GM19395 (cell line): ENCODE measurements at regions not wholly inside any gene's neighbourhood (a gene's known extent, or its start where the extent isn't known, plus 50 kb on each side); places are given as distances from the start of the nearest gene placed in this dataset.
"Not testable (repeated sequence)": the region's sequence is repeated elsewhere in the genome, so short reads cannot be mapped to it uniquely, and the experiment has no call there.

Experiments used
- ATAC-seq: cut with Tn5 transposase; IDR thresholded peaks from one replicate; pipeline ENCODE4 v1.9.1; 2021; ENCODE audit warnings: mild to moderate bottlenecking, moderate library complexity; ENCODE audit not compliant: unreplicated experiment

DNA sequence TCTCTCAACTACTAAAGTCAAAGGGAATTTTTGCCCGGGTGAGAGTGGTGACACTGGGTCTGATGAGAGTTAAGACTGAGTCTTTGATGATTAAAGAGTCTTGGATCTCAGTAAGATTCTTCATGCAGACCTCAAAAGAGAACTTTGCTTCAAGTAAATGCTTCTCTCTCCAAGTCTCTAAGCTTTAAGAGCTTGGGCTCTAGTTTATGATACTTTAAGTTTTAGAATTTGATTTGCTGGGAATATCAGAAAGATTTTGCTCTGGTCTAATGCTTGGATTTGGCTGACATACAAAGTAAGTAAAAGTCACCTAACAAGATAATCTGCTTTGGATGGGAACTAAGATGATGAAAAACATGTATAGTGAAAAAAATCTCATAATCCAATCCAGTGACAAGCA, 566.3 kb downstream of the MAT2B start:
- no peak for ATAC-seq

DNA sequence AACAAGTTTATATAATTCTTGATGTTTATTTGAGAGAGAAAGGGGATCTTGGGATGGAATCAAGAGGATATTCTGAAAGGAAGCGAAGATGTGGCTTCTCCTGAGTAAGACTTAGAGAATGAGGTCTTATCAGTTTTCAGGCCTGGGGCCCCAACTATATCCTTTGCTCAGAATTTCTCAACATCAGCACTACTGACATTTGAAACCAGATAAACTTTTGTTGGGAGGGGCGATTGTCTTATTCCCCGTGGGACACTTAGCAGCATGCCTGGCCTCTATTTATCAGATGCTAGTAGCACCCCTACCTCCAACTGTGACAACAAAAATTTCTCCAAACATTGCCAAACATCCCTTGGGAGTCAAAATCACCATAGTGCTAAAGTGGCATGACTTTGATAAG, 567.7 kb downstream of the MAT2B start:
- ATAC-seq: no peak

DNA sequence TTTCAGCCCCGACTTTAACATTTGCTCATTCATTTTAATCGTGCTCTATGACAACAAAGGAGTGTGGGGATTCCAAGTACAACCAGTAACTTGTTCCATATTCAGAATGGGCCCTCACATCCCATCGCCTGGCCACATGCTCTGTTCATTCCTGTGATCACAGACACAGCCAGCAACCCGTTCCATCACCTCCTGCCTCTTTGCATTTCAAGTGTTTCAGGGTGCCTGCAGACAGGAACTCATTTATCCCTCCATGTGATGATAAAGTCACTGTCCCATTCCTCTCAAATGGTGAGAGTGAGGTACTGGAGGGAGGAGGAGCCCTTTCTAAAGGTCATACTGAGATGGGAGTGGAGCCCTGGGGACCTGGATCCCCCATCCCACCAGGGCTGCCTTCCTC, 571.1 kb downstream of the MAT2B start:
- ATAC-seq: no peak

DNA sequence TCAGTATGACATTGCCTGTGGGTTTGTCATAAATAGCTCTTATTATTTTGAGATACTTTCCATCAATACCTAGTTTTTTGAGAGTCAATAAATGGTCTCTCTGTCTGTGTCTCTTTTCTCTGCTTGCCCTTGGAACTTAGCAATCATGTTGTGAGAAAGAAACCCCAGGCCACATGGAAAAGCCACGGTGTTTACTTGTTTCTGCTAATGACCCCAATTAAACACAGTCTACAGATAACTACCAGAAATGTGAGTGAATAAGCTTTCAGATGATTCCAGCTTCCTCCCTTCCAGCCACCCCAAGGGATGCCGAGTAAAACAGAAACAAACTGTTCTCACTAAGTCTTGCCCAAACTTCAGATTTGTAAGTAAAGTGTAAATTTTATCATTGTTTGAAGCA, 584.9 kb downstream of the MAT2B start:
- no peak for ATAC-seq

DNA sequence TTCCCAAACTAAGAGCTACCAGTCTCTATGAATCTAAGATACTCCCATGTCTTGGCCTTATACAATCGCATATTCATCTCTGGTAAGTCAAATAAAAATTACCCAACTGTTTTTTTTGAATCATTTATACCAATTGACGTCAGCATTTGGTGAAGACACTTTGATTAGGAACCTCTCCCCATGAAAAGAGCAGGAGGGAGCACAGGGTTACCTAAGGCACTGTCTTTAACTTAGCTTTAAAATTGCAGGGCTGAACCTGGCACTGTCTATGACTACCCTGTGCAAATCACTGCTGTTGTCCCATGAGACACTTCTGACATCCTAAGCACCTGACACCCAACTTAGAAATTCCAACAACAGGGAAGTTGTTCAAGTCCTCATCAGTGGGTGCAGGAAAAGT, 586.4 kb downstream of the MAT2B start:
- no peak for ATAC-seq

DNA sequence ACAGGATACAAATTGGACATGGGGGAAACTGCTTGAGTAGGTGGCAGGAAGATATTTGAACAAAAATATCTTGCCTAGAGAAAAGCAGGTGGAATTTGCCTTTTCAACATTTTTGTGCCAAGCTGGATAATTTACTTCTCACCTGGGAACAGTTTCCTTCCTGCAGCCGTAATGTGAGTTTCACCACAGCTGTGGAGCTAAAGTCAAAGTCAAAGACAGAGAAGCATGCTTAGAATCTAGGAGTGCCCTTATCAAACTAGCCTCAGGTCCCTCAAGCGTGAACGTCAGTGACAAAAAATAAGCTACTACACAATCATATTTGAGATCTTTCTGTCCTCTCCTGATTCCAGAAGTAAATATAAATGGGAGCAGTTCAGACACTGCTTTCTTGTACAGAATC, 588.9 kb downstream of the MAT2B start:
- no peak for ATAC-seq

DNA sequence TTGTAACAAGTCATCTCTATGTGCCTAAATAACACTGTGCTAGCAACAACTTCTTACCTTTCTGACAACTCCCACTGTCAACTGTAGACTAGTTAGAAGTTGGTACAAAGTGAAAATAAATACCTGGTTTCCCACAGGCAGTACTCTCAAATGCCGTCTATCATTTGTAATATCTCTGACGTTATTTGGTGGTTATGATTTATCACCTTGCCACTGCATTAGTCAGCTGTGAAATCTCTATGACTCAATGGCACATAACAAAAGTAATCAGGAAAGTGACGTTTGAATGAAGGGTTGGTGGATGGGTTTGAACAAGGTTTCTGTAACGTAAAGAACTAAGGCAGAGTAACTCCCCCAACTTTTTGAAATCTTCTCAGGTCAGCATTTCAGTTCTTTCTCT, 592.3 kb downstream of the MAT2B start:
- no peak for ATAC-seq

DNA sequence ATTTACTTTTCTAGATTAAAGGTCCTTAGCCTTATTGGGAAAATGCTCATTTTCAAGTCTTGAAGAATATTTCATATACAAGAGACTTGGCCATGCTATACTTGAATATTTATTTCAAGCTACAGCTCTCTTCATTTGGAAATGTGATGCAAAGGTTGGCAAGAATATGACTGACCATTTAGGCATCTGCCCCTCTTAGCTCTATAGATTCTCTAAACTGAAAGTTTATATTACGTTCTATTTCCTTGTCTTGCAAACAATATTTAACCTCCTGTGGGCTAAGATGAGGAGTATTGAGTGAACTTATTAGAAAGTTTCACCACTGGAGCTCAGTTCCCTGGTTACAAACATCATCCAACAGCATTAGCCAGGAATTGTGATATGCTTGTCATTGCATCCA, 593.1 kb downstream of the MAT2B start:
- ATAC-seq: no peak

DNA sequence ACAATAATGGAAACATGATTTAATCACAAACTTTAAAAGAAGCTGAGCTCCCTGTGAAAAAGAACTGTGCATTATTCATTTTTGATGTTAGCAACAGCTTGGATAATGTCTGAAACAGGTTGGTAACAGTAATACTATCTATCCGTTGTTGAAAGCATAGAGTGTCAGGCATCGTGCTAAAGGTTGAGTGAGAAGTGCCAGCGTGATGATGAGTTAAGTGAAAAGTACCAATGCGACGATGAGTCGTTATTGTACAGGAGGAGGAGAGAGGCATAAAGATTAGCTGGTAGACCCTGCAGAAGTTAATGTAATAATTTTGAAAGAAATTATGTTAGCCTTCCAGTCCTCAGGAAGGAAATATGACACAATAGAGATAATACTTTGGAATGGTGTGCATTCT, 593.6 kb downstream of the MAT2B start:
- ATAC-seq: no peak

DNA sequence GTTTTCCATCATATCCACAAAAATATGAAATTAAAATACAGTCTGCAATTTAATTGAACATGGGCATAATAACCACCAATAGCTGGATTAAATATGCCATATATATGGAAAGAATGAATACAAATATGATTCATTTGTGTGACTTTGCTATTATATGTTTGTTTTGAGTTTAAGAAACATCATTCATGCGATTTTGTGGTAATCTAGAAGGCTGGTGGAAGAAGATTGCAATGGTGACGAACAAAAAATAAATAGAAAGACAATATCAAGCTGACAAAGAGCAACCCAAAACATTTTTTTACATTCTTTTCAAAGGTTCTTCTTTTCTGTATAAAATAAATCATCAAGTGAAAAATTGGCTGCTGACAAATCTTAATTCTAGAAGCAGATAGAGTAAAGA, 610.0 kb downstream of the MAT2B start:
- no peak for ATAC-seq

DNA sequence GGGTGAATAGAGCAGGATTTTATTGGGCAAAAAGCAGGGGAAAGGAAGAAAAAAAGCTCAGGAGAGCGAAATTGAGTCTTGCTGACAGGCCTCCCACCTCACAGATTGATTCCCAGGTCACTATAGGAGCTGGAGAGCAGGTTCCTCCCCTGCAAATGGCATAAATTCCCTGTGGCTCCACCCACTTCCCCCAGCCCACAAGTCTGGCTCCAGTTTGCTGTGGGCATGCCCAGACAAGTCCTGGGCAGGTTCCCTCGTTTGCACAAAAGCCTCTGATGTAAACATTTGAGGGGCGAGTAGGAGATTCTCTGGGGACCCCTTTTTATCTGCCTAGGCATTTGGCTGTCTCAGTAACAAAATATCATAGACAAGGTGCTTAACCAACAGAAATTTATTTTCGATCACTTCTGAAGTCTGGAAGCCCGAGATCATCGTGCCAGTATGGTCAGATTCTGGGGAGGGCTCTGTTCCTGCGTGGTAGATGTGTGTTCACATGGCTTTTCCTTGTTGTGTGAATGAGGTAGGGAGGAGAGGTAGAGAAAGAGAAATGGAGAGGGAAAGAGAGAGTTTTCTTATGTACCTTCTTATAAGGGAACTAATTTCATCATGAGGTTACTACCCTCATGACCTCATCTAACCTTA, 614.5 kb downstream of the MAT2B start:
- peak; percentile 76 for ATAC-seq

DNA sequence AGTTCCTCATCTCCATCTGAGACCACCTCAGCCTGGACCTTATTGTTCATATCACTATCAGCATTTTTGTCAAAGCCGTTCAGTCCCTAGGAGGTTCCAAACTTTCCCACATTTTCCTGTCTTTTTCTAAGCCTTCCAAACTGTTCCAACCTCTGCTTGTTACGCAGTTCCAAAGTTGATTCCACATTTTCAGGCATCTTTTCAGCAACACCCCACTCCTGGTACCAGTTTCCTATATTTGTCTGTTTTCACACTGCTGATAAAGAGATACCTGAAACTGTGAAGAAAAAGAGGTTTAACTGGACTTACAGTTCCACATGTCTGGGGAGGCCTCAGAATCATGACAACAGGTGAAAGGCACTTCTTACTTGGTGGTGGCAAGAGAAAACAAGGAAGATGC, 622.1 kb downstream of the MAT2B start:
- ATAC-seq: no peak

DNA sequence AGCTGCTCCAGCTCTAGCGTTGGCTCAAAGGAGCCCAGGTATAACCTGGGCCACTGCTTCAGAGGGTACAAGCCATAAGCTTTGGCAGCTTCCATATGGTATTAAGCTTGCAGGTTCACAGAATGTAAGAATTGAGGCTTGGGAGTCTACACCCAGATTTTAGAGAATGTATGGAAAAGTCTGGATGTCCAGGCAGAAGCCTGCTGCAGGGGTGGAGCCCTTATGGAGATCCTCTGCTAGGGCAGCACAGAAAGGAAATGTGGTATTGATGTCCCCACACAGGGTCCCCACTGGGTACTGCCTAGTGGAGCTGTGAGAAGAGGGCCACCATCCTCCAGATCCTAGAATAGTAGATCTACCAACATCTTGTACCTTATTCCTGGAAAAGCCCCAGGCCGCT, 626.9 kb downstream of the MAT2B start:
- ATAC-seq: no peak

DNA sequence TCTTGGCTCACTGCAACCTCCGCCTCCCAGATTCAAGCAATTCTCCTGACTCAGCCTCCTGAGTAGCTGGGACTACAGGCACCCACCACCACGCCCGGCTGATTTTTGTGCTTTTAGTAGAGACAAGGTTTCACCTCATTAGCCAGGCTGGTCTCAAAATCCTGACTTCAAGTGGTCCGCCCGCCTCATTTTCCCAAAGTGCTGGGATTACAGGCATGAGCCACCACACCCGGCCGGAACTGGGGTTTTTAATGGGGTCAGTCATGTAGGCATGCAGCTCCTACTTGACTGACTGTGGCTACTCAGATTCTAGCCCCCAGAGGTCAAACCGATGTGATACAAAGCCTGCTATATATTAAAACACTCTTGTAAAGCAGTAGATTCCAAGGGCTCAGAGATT, 631.7 kb downstream of the MAT2B start:
- no peak for ATAC-seq

DNA sequence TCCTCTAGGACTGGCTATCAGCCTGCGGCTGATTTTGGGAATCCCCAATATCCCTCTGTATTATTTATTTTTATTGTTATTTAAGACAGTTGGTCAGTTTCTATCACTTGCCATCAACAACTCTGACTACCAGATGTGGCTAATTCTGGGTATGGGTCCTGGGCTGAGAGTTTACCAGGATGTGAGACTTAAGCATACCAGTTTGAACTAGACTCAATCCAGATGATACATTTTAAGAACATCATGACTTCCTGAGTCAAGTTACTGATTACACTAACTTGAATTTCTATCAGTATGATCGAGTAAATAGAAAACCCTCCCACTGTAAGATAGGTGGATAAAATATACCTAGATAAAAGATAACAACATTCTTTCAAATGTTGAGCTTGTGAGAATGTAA, 634.0 kb downstream of the MAT2B start:
- peak; percentile 81 for ATAC-seq

DNA sequence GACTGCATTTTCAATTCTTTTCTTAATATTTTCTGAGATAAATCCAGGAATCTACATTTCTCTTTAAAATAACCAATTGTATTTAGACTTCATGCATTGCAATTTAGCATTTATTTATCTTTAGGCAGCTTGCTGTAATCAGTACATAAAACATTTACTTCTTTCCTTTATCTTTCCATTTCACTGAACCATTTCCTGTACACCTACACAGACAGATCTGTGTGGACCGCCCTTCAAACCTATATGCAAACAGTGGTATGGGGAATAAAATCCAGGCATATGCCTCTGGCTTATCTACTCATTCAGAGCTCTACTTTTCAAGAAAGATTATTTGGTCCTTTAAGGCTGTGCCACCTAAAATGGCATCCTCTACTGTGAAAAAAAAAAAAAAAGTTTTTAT, 640.0 kb downstream of the MAT2B start:
- ATAC-seq: no peak

DNA sequence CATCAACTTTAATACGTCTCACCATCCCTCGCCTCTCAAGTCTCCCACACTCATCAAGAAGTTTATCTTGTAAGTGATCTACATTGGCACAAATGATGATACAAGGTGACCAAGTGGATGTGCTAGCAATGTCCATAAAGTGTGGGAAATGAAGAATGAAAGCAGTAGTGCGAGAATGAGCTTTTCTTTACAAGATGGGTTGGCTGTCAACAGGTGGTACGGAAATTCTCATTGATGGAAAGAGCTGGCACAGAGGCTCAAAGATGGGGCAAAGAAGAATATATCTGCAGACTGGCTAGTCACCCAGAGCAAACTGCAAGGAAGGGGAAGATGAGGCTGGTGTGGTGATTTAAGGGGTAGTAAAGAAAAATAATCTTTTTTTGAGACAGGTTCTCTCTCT, 640.8 kb downstream of the MAT2B start:
- ATAC-seq: no peak

DNA sequence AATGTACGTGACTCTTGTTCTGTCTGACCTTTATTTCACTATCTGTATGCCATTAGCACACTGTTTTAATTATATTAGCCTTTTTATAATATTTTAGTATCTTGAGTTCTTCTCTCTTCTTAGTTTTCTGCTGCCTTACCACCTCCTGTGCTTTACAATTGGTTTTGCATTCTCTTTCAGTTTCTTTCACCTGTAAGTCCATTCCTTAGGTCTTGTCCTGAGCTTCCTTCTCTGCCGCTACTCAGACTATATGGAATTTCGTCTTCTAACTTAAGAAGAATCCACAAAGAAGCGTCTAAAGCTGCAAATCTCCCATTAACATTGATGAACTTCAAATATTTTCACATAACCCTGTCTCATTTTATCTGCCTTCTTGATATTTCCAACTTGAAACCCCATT, 642.9 kb downstream of the MAT2B start:
- no peak for ATAC-seq

DNA sequence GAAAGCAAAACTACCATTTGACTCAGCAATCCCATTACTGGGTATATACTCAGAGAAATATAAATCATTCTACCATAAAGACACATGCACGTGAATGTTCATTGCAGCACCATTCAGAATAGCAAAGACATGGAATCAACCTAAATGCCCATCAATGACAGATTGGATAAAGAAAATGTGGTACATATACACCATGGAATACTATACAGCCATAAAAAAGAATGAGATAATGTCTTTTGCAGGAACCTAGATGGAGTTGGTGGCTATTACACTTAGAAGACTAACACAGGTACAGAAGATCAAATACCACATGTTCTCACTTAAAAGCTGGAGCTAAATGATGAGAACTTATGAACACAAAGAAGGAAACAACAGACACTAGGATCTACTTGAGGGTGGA, 647.1 kb downstream of the MAT2B start:
- not testable (repeated sequence) for ATAC-seq

DNA sequence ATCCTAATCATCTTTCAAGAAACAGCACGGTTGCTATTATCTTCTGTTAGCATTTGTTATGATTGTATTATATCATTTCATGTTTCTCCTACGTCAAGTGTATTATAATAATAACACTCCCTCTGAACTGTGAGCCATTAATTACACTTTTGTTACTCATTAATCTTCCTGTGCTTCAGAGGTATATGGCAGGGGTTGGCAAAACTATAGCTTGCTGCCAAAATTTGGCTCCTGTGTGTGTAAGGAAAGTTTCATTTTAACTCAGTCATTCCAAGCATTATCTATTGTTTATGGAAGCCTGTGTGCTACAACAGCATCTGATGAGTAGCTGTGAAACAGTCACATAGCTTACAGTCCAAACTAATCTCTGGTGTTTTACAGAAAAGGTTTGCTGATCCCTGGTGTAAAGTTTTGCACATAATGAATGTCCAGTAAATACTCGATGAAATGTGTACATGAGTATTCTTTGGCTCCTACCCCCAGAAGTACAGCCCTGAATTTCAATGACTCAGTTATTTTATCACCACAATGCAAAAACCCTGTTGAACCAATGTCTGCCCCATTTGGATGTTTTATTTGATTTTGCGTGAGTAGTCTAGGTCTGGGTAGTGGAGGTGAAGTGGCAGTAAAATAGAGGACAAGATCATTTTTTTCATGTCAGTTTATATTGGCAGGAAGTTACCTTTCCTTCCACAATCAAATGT, 648.2 kb downstream of the MAT2B start:
- no peak for ATAC-seq

DNA sequence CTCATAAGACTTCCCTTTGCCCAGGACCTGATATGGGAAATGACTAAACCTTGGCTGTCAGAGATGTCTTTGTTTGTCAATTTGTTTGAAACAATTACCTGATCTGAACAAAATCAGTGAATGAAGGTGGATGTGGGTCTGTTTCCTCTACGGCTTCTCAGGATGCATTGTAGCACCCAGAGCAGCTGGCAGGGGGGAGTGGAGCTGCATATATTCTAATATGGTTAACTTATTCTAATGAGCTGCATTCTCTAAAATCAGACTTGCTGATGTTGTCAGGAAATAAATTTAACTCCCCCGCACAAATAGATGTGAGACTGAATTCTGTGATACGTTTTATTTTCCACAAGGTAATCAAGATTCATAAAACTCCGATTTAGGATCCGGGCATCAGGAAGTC, 665.4 kb downstream of the MAT2B start:
- ATAC-seq: no peak

DNA sequence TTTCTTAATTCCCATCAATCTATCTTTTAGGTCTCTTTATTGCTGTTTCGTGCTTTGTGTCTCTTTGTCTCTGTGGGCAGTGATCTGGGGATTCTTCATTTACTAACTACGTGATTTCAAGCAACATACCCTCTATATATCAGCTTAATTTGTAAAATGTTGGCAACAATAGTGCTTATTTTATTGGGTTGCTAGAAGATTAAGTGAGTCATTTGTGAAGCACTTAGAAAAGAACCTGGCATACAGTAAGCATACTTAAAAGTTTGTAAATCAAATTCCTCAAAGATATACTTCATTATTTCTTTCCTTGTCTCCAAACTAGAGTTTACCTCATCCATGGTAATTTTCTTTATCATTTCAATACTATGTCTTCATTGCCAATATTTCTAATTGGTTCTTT, 669.7 kb downstream of the MAT2B start:
- ATAC-seq: no peak

DNA sequence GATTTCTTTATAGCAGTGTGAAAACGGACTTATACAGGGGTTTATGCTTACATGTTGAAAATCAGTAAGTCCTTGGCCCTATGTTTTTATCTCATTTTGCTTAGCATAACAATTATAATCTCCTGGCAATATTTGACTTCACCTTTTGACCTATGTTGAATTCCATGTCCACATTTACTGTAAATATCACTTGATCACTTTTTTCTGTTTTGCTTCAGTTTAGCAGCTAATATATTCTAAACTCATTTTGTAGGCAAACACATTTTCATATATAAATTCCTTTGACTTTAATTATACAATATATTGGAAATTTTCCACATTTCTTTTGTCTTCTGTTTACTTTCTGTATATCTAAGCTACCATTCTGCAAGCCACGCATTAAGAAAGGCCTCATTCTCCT, 674.0 kb downstream of the MAT2B start:
- ATAC-seq: no peak
